Colonic mucosa (tissue), 4 donors: ENCODE measurements at regions not wholly inside any gene's neighbourhood (a gene's known extent, or its start where the extent isn't known, plus 50 kb on each side); places are given as distances from the start of the nearest gene placed in this dataset.

Experiments
- DNase-seq: peaks from one replicate; pipeline ENCODE4 v3.0.0-alpha.2; 2020
- H3K27ac ChIP-seq: fragments of 200-600 bp; one replicate; pipeline ENCODE4 v1.8.0; 2021
- H3K27me3 ChIP-seq: fragments of 200-600 bp; one replicate; pipeline ENCODE4 v1.8.0; 2021
- H3K36me3 ChIP-seq: fragments of 200-600 bp; one replicate; pipeline ENCODE4 v1.8.0; 2021
- H3K4me1 ChIP-seq: fragments of 200-600 bp; one replicate; pipeline ENCODE4 v1.8.0; 2021; ENCODE audit warnings: mild to moderate bottlenecking
- H3K4me3 ChIP-seq: fragments of 200-600 bp; one replicate; pipeline ENCODE4 v1.8.0; 2021
- H3K9ac ChIP-seq, 2 donors: one replicate each; pipeline ENCODE4 v1.7.0; 2013; ENCODE audit warnings: control low read depth in 2 of 2, low read depth in 2 of 2, low read length in 2 of 2
- H3K9me3 ChIP-seq: fragments of 200-600 bp; one replicate; pipeline ENCODE4 v1.8.0; 2021
- CTCF ChIP-seq: fragments of 200-600 bp; IDR thresholded peaks from one replicate; pipeline ENCODE4 v1.8.0; 2022; ENCODE audit warnings: antibody characterized with exemption, mild to moderate bottlenecking
- intact Hi-C: fragments of 100-400 bp; cut with DNase I; formaldehyde crosslinking; loops from one replicate; pipeline ENCODE4 v1.14.1; 2022
- donor health status: healthy.
- donor health status: DM: no; HTN: no; CAD: no.
- donor health status: DM: no; HTN: no; CAD: no.

GRCh38 chr11:116187026-116187425, 585.8 kb downstream of the BUD13 start:
- Histone ChIP-seq H3K27ac (no peak overlapping the region), H3K9ac (no peak overlapping the region), H3K36me3 (no peaks in the 10 kb centered on the region), H3K4me1 (no peaks in the 10 kb centered on the region), H3K9me3 (no peaks in the 10 kb centered on the region), H3K4me3 (no peak overlapping the region), H3K27me3 (no peaks in the 10 kb centered on the region)
- no peak for TF ChIP-seq CTCF
- DNase-seq, result no peak
- intact Hi-C loops, result no loop called here

- Histone ChIP-seq H3K9me3 (no peaks in the 10 kb centered on the region), H3K4me1 (no peaks in the 10 kb centered on the region), H3K36me3 (no peaks in the 10 kb centered on the region), H3K27me3 (no peaks in the 10 kb centered on the region), H3K27ac (no peak overlapping the region), H3K9ac (no peak overlapping the region), H3K4me3 (no peak overlapping the region)
- no peak for DNase-seq
- TF ChIP-seq CTCF, result no peak
- intact Hi-C loops, result no loop called here
These were observed 587.2 kb downstream of the BUD13 start for GRCh38 chr11:116185551-116185950.

- Histone ChIP-seq H3K27ac (no peak overlapping the region), H3K9me3 (no peaks in the 10 kb centered on the region), H3K27me3 (no peaks in the 10 kb centered on the region), H3K4me3 (no peak overlapping the region), H3K9ac (no peak overlapping the region), H3K4me1 (no peaks in the 10 kb centered on the region), H3K36me3 (no peaks in the 10 kb centered on the region)
- DNase-seq, result no peak
- no peak for TF ChIP-seq CTCF
- intact Hi-C loops, result no loop called here
These were observed 588.0 kb downstream of the BUD13 start for GRCh38 chr11:116184763-116185162.

GRCh38 chr11:116182356-116182966, 590.3 kb downstream of the BUD13 start:
- H3K9me3 ChIP-seq, result no peaks in the 10 kb centered on the region
- H3K4me1 ChIP-seq, result no peaks in the 10 kb centered on the region
- H3K4me3 ChIP-seq, result no peak overlapping the region
- no peaks in the 10 kb centered on the region for H3K27me3 ChIP-seq
- H3K9ac ChIP-seq, result no peak overlapping the region
- H3K27ac ChIP-seq, result no peak overlapping the region
- DNase-seq, result no peak
- intact Hi-C loops, result no loop called here
- H3K36me3 ChIP-seq, result no peaks in the 10 kb centered on the region
- TF ChIP-seq CTCF, result no peak

GRCh38 chr11:116180806-116181600, 591.8 kb downstream of the BUD13 start:
- H3K4me1 ChIP-seq, result no peaks in the 10 kb centered on the region
- H3K9ac ChIP-seq, result no peak overlapping the region
- H3K9me3 ChIP-seq, result no peaks in the 10 kb centered on the region
- no peak overlapping the region for H3K27ac ChIP-seq
- H3K36me3 ChIP-seq, result no peaks in the 10 kb centered on the region
- no peak for TF ChIP-seq CTCF
- no peak overlapping the region for H3K4me3 ChIP-seq
- DNase-seq, result no peak
- no peaks in the 10 kb centered on the region for H3K27me3 ChIP-seq
- intact Hi-C loops, result no loop called here
